GM18520 (cell line): ENCODE measurements at regions not wholly inside any gene's neighbourhood (a gene's known extent, or its start where the extent isn't known, plus 50 kb on each side); places are given as distances from the start of the nearest gene placed in this dataset.

Experiments used
- ATAC-seq: cut with Tn5 transposase; IDR thresholded peaks from one replicate; pipeline ENCODE4 v1.9.1; 2021; ENCODE audit not compliant: unreplicated experiment

GRCh38 chr3:193754719-193755118 is 161.7 kb downstream of the OPA1 start:
- ATAC-seq = no peak

DNA sequence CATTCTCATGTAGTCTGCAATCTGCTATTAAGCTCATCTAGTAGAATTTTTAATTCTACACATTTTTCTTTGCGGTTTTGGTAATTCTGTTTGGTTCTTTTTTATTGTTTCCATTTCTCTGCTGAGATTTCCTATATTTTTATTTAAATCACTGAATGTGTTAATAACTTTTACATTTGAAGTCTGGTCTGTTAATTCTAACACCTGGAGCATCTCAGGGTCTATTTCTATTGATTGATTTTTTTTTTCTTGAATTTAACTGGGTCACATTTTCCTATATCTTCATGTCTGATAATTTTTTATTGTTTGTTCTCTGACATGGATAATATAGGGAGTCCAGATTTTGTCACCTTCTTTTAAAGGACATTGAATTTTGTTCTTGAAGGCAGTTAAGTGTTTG is 163.5 kb downstream of the OPA1 start:
- ATAC-seq = no peak

DNA sequence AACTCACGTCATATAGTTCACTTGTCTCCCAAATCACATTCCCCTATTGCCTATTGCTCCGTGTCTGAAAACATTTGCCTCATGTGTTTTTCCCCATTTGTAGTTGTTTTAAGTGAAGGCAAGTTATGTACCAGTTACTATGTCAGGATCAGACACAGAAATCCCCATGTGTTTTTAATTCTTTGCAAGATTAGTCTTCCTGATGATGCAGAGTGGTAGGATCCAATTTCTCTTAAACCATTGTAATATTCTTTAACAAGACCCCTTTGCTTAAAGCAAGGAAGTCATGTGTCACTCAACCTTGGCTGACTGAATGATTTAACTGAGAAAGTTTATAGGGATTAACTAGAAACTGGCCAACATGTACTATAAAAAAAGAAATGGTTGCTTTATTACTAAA is 164.4 kb downstream of the OPA1 start:
- ATAC-seq = no peak

- ATAC-seq = no peak
Observed at GRCh38 chr3:193761969-193762368, 169.0 kb downstream of the OPA1 start.

DNA sequence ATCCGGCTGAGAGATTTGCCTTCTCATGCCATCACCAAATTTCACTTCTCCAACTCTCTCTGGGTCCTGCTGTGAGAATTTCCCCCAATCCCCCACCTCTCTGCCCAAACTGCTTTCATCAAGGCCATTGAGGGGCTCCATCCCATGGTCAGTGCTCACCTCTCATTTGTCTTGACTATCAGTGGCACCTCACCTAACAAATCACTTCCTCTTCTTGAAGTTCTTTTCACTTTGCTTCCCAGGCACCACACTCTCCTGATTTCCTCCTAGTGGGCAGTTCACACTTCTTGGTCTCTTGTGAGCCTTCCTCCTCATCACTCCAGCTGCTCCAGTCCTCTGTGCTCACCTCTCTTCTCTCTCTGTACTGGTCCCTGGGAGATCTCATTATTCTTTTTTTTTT is 169.6 kb downstream of the OPA1 start:
- ATAC-seq = no peak

- ATAC-seq = no peak
Observed at GRCh38 chr3:193764959-193765358, 172.0 kb downstream of the OPA1 start.

- ATAC-seq = no peak
Observed at GRCh38 chr3:193767353-193768069, 174.5 kb downstream of the OPA1 start.

GRCh38 chr3:193768070-193768394 is 175.0 kb downstream of the OPA1 start:
- ATAC-seq = no peak

DNA sequence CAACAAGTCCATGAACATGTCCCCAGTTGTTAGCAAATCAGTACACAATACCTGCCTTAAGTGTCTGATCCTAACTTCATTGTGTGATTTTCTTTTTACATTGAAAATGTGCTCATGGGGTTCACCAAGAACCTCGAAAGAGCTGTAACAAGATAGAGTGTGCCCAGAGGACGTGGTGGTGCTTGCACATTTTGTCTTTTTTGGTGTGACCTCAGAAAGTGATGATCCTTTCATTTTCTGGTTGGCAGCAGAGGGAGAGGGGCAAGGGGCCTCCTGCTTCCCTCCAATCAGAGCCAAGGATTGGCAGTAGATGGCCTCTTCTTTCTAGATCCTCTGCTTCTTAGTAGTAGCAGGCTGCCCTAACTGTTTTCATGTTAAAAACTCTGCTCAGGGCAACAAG is 176.4 kb downstream of the OPA1 start:
- no peak for ATAC-seq

DNA sequence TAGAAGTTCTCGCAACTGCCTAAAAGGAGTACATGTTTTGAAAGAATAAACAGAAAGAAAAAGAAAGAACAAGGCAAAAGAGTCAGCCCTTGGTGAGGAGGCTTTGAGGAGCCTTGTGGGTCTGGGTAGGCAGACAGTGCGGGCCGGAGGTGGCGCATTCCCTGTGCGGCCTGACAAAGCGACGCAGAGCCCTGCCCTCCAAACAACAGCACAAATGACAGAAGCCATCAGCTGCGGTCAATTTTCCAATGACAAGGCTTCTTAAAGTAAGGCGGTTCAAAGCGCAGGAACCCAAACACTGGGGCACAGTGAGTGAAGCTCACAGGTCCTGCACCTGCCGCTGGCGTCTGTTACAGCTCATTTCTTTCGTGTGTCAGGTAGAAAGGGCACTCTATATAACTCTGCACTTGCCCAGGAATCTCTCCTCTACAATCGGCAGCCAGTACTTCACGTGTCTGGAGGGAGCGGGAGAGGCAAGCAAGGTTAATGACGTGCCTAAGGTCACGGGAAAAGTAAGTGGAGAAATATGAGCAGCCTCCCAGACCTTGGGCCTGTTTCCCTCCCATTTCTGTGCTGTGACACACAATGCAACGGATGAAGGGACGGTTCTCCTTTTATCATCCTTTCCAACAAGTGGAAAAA is 178.1 kb downstream of the OPA1 start:
- ATAC-seq = no peak

- no peak for ATAC-seq
Observed at GRCh38 chr3:193771653-193772421, 178.8 kb downstream of the OPA1 start.

DNA sequence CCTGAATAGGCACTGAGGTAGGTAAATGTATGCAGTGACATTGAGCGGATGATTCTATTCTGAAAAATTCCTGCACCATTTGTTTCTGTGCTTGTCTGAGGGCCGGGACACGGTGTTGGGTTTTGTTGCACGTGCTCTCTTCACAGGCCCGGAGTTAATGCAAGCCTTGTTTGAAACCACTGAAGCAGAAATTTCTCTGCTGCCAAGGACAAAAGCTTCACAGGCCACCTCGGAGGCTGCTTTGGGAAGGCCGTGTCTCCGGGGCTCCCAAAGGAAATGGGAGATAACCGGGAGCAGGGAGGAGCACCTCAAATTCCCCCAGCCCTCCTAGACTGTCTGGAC is 179.4 kb downstream of the OPA1 start:
- ATAC-seq = no peak

DNA sequence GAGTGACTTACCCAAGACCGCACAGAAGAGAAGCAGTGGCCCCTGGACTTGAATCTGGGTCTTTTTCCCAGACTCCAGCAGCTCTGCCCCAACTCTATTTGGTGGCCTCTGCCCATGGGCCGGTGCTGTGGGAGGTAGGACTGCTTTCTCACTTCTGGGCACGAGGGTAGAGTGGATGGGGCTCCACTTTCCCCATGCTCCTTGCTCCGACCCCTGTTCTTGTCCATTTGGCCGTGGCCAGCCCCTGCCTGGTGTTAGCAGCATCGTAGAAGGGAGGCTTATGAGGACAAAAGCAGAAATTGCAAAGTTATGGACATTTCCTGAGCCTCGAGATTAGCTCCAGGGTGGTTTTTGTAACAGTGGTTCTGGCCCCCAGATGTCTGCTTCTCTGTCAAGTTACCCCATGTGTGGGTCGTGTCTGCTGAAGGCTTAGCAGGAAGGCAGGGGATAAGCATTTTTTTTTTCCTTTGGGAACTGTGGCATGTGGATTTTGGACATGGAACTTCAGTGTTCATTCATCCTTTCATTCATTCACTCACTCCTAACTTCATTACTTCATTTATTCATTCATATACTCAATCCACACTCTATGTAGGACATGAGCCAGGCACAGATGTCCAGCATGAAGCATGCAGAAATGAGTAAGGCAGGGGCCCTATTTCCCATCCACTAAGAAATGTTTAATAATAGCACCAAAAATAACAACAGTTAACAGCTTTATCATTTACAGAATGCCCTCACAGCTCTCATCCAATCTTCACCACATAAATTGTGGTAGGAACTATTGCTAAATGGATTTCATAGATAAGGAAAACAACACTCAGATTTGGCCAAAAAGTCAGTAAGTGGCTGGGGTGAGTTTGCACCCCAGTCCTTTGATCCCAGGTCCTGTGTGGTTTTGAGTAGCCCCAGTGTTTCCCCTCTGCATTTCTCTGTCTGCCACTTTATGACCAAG is 180.5 kb downstream of the OPA1 start:
- ATAC-seq = no peak

GRCh38 chr3:193774272-193774915 is 181.4 kb downstream of the OPA1 start:
- ATAC-seq = no peak

DNA sequence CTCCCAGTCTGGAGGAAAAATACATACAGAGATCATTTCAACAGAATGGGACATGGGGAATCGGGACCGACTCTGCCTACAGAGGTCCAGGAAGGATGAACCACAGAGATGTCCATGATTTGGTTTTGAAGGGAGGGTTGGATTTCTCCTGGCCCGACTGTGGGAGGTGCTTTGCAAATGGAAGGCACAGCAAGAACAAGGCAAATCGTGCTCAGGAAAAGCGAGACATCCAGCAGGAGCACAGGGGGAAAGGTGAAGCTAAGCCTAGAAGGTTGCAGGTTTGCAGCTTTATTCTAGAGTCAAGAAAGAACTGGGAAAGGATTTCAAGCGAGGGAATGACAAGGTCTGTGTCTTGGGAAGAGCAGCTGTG is 181.9 kb downstream of the OPA1 start:
- ATAC-seq = no peak

DNA sequence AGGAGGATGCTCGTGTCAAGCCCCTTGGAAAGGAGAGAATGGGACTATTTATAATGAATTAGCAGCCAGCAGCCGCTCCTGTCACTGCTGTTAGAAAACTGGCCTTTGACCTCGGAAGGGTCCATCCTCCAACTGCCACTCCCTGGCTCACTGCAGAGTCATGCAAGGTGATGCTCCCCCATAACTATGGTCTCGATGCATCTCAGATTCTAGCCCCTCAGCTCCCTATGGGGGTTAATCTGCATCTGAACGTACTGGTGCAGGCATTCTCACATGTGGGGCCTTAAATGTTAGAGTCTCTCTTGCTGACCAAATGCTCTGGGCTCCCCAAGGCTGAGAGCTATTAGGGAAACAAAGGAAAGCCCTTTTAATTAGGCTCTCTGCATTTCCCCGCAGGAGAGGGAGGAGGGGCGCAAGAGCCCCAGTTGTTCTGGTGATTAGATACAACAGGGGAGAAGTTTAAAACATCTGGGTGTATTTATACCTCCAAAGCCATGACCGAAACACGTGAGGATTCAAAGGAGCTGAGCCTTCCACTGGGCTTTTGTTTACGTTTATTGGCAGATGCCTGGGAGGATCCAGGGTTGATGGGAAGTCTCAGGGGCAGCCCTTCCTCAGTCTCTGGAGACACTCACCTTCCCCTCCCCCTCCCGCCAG is 182.5 kb downstream of the OPA1 start:
- ATAC-seq = no peak

- ATAC-seq = no peak
Observed at GRCh38 chr3:193776626-193777358, 183.8 kb downstream of the OPA1 start.

- ATAC-seq = no peak
Observed at GRCh38 chr3:193777524-193777923, 184.5 kb downstream of the OPA1 start.

DNA sequence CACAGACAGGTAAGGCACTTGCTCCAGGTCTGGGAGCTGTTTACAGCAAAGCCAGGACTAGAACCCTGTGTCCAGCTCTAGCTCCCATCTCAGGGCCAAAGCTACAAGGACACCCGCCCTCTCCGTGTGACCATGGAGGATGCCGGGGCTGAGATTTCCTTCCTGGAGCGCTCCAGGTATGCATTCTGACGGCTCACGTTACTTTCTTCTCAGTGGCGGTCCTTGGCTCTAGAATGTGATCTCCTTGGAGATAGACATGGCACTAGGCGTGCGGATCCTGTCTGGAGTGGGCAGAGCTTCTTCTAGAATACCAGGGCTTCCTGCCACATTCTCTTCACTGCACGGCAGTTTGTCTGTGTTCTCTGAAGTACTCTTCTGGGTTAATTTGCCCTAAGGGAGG is 185.7 kb downstream of the OPA1 start:
- ATAC-seq = no peak

- ATAC-seq = no peak
Observed at GRCh38 chr3:193779933-193780332, 186.9 kb downstream of the OPA1 start.
